Liver (tissue), 8 donors: ENCODE measurements at regions not wholly inside any gene's neighbourhood (a gene's known extent, or its start where the extent isn't known, plus 50 kb on each side); places are given as distances from the start of the nearest gene placed in this dataset.

ENCODE experiments used
- DNase-seq: peaks from one replicate; pipeline ENCODE4 v3.0.0-alpha.2; 2017; ENCODE audit warnings: low spot score
- H3K27ac ChIP-seq, 2 donors: one replicate each; pipeline ENCODE4 v1.7.0; 2013; ENCODE audit warnings: inconsistent platforms in 2 of 2, low read length in 2 of 2, control low read depth in 1 of 2, low read depth in 1 of 2, mild to moderate bottlenecking in 1 of 2
- H3K27me3 ChIP-seq, 4 donors: one replicate each; pipeline versions ENCODE4 v1.6.1 to v1.7.0; 2013; ENCODE audit warnings: low read length in 3 of 4, inconsistent platforms in 1 of 4, mild to moderate bottlenecking in 1 of 4, moderate library complexity in 1 of 4; ENCODE audit not compliant: control insufficient read depth in 4 of 4, insufficient read depth in 4 of 4
- H3K36me3 ChIP-seq, 4 donors: one replicate each; pipeline versions ENCODE4 v1.6.1 to v1.7.0; 2013; ENCODE audit warnings: low read length in 3 of 4, mild to moderate bottlenecking in 3 of 4, low read depth in 1 of 4, moderate library complexity in 1 of 4; ENCODE audit not compliant: control insufficient read depth in 4 of 4, insufficient read depth in 3 of 4
- H3K4me1 ChIP-seq, 4 donors: one replicate each; pipeline versions ENCODE4 v1.6.1 to v1.7.0; 2013; ENCODE audit warnings: low read length in 3 of 4, mild to moderate bottlenecking in 3 of 4, moderate library complexity in 1 of 4; ENCODE audit not compliant: control insufficient read depth in 4 of 4, insufficient read depth in 4 of 4
- H3K4me3 ChIP-seq, 3 donors: one replicate each; pipeline versions ENCODE4 v1.6.1 to v1.7.0; 2013; ENCODE audit warnings: low read length in 3 of 3, control low read depth in 1 of 3, low read depth in 1 of 3, mild to moderate bottlenecking in 1 of 3
- H3K9ac ChIP-seq, 2 donors: one replicate each; pipeline ENCODE4 v1.7.0; 2013; ENCODE audit warnings: low read length in 2 of 2, mild to moderate bottlenecking in 2 of 2, moderate library complexity in 2 of 2, control low read depth in 1 of 2, low read depth in 1 of 2
- H3K9me3 ChIP-seq, 4 donors: one replicate each; pipeline versions ENCODE4 v1.6.1 to v1.7.0; 2013; ENCODE audit warnings: low read length in 3 of 4; ENCODE audit not compliant: control insufficient read depth in 4 of 4
- ATF3 ChIP-seq: IDR thresholded peaks from 2 replicates; pipeline ENCODE4 v1.6.1; 2016; ENCODE audit warnings: antibody characterized with exemption
- CTCF ChIP-seq: fragments of 150-350 bp; IDR thresholded peaks from 2 replicates; pipeline ENCODE4 v1.5.1; 2017; ENCODE audit warnings: improper control_type of control experiment, low read depth, low read length; ENCODE audit not compliant: missing input control
- FOXA1 ChIP-seq: IDR thresholded peaks from 2 replicates; pipeline ENCODE4 v1.6.1; 2016; ENCODE audit warnings: antibody characterized with exemption
- FOXA2 ChIP-seq: IDR thresholded peaks from 2 replicates; pipeline ENCODE4 v1.6.1; 2016; ENCODE audit warnings: antibody characterized with exemption
- GABPA ChIP-seq, 2 donors: IDR thresholded peaks in 1 of 2; conservative IDR thresholded peaks in 1 of 2; 2 replicates each; pipeline ENCODE4 v1.6.1; 2016; ENCODE audit warnings: antibody characterized with exemption in 2 of 2, mild to moderate bottlenecking in 1 of 2, moderate library complexity in 1 of 2
- HNF4A ChIP-seq, 2 donors: conservative IDR thresholded peaks; 2 replicates each; pipeline ENCODE4 v1.6.1; 2016; ENCODE audit warnings: antibody characterized with exemption in 2 of 2, mild to moderate bottlenecking in 2 of 2
- HNF4G ChIP-seq: IDR thresholded peaks from 2 replicates; pipeline ENCODE4 v1.6.1; 2016; ENCODE audit warnings: antibody characterized with exemption
- JUND ChIP-seq, 2 donors: IDR thresholded peaks; 2 replicates each; pipeline ENCODE4 v1.6.1; 2016; ENCODE audit warnings: antibody characterized with exemption in 2 of 2
- MAX ChIP-seq: IDR thresholded peaks from 2 replicates; pipeline ENCODE4 v1.6.1; 2016; ENCODE audit warnings: antibody characterized with exemption
- NR2F2 ChIP-seq: IDR thresholded peaks from 2 replicates; pipeline ENCODE4 v1.6.1; 2016; ENCODE audit warnings: antibody characterized with exemption
- RAD21 ChIP-seq, 2 donors: IDR thresholded peaks; 2 replicates each; pipeline ENCODE4 v1.6.1; 2016; ENCODE audit warnings: antibody characterized with exemption in 2 of 2, mild to moderate bottlenecking in 2 of 2
- REST ChIP-seq: IDR thresholded peaks from 2 replicates; pipeline ENCODE4 v1.6.1; 2016; ENCODE audit warnings: antibody characterized with exemption, mild to moderate bottlenecking
- RXRA ChIP-seq, 2 donors: IDR thresholded peaks; 2 replicates each; pipeline ENCODE4 v1.6.1; 2017 to 2018; ENCODE audit warnings: antibody characterized with exemption in 2 of 2, mild to moderate bottlenecking in 1 of 2
- SP1 ChIP-seq: IDR thresholded peaks from 2 replicates; pipeline ENCODE4 v1.6.1; 2018; ENCODE audit warnings: antibody characterized with exemption, mild to moderate bottlenecking
- YY1 ChIP-seq: IDR thresholded peaks from 2 replicates; pipeline ENCODE4 v1.6.1; 2016; ENCODE audit warnings: antibody characterized with exemption, mild to moderate bottlenecking
- WGBS: extraction: QIAGEN DNeasy Blood & Tissue Kit; methylation state at CpG from one replicate; pipeline ENCODE4 v1.1.7; 2013; 5-methylcytosine and 5-hydroxymethylcytosine counted together
- donor health status: healthy.
- donor health status: healthy.
- donor health status: healthy.
- donor health status: healthy.
- donor health status: healthy.

- H3K9ac ChIP-seq, result no peak overlapping the region
- no peaks in the 10 kb centered on the region for H3K4me1 ChIP-seq
- TF ChIP-seq YY1, result no peak
- TF ChIP-seq RAD21 (IDR thresholded peaks at IDR 0.05), result no peak
- no peak for TF ChIP-seq FOXA1
- no peak for TF ChIP-seq FOXA2
- TF ChIP-seq GABPA (IDR thresholded peaks at IDR 0.05 in 1 of 2, conservative IDR thresholded peaks at IDR 0.05 in 1 of 2), result no peak
- no peak for TF ChIP-seq HNF4A (conservative IDR thresholded peaks at IDR 0.05)
- TF ChIP-seq ATF3, result no peak
- TF ChIP-seq NR2F2, result no peak
- no peak for TF ChIP-seq CTCF
- no peak for TF ChIP-seq JUND (IDR thresholded peaks at IDR 0.05)
- no peak for TF ChIP-seq SP1
- no peak for TF ChIP-seq RXRA (IDR thresholded peaks at IDR 0.05)
- TF ChIP-seq HNF4G, result no peak
- no peak for TF ChIP-seq MAX
- no peak for DNase-seq
- H3K27ac ChIP-seq, result no peak overlapping the region
- H3K27me3 ChIP-seq, result no peaks in the 10 kb centered on the region
- no peak overlapping the region for H3K4me3 ChIP-seq
- peaks cover 0 to 3% (median 1%) of the 10 kb centered on the region in 4 donors for H3K9me3 ChIP-seq
- H3K36me3 ChIP-seq, result no peaks in the 10 kb centered on the region
- 73% methylated on average over 6 of the region's 6 CpGs for WGBS
Observed at GRCh38 chr18:72452328-72452727, 91.8 kb downstream of the CBLN2 start.

GRCh38 chr18:72444798-72445155 lies 99.4 kb downstream of the CBLN2 start:
- no peaks in the 10 kb centered on the region for H3K27me3 ChIP-seq
- 41% methylated on average over 4 of the region's 4 CpGs for WGBS
- no peak overlapping the region for H3K4me3 ChIP-seq
- H3K36me3 ChIP-seq, result no peaks in the 10 kb centered on the region
- no peak overlapping the region for H3K9ac ChIP-seq
- H3K9me3 ChIP-seq, result no peaks in the 10 kb centered on the region
- TF ChIP-seq HNF4A (conservative IDR thresholded peaks at IDR 0.05), result no peak
- no peak for TF ChIP-seq REST
- no peak for TF ChIP-seq GABPA (IDR thresholded peaks at IDR 0.05 in 1 of 2, conservative IDR thresholded peaks at IDR 0.05 in 1 of 2)
- no peak for TF ChIP-seq SP1
- no peak overlapping the region for H3K27ac ChIP-seq
- DNase-seq, result no peak
- H3K4me1 ChIP-seq, result no peaks in the 10 kb centered on the region
